Astrocyte (in vitro differentiated cells and primary cell): ENCODE measurements at regions not wholly inside any gene's neighbourhood (a gene's known extent, or its start where the extent isn't known, plus 50 kb on each side); places are given as distances from the start of the nearest gene placed in this dataset.

Source experiments
- DNase-seq: peaks from one replicate; pipeline ENCODE4 v3.0.0-alpha.2; 2010; ENCODE audit warnings: low read depth
- FAIRE-seq: peaks from 2 replicates; lab custom pipeline; 2011; peaks lifted over from hg19 to GRCh38; lab: Jason Lieb, UNC
- H2AFZ ChIP-seq: 2 replicates; pipeline ENCODE4 v1.6.0; 2012; ENCODE audit warnings: low read depth, low read length, inconsistent platforms
- H3K27ac ChIP-seq: 2 replicates; pipeline ENCODE4 v1.5.1; 2011; ENCODE audit warnings: low read depth, low read length, inconsistent platforms
- H3K27me3 ChIP-seq: 2 replicates; pipeline ENCODE4 v1.6.0; 2011; ENCODE audit warnings: low read length, inconsistent platforms; ENCODE audit not compliant: insufficient read depth
- H3K36me3 ChIP-seq: 2 replicates; pipeline ENCODE4 v1.5.1; 2011; ENCODE audit warnings: low read length, inconsistent platforms; ENCODE audit not compliant: insufficient read depth
- H3K4me1 ChIP-seq: 2 replicates; pipeline ENCODE4 v1.5.1; 2011; ENCODE audit warnings: low read length, inconsistent platforms; ENCODE audit not compliant: insufficient read depth
- H3K4me2 ChIP-seq: 2 replicates; pipeline ENCODE4 v1.6.0; 2012; ENCODE audit warnings: low read length, inconsistent platforms
- H3K4me3 ChIP-seq: 2 replicates; pipeline ENCODE4 v1.5.1; 2011; ENCODE audit warnings: low read depth, mild to moderate bottlenecking, low read length, inconsistent platforms; ENCODE audit not compliant: insufficient read depth
- H3K79me2 ChIP-seq: 2 replicates; pipeline ENCODE4 v1.6.0; 2012; ENCODE audit warnings: mild to moderate bottlenecking, low read length, inconsistent platforms; ENCODE audit not compliant: insufficient read depth
- H3K9ac ChIP-seq: 2 replicates; pipeline ENCODE4 v1.6.0; 2012; ENCODE audit warnings: mild to moderate bottlenecking, low read length, inconsistent platforms
- H3K9me3 ChIP-seq: 2 replicates; pipeline ENCODE4 v1.5.1; 2012; ENCODE audit warnings: low read depth, mild to moderate bottlenecking, low read length, inconsistent platforms; ENCODE audit not compliant: insufficient read depth
- H4K20me1 ChIP-seq: 2 replicates; pipeline ENCODE4 v1.6.0; 2012; ENCODE audit warnings: low read length, inconsistent platforms; ENCODE audit not compliant: insufficient read depth
- H3K27ac Mint-ChIP-seq: one replicate; pipeline ENCODE4 v1.8.0; 2021; ENCODE audit warnings: mild to moderate bottlenecking, mixed read lengths; ENCODE audit not compliant: unreplicated experiment
- H3K27me3 Mint-ChIP-seq: one replicate; pipeline ENCODE4 v1.8.0; 2021; ENCODE audit warnings: low read depth, mixed read lengths; ENCODE audit not compliant: unreplicated experiment
- H3K36me3 Mint-ChIP-seq: one replicate; pipeline ENCODE4 v1.8.0; 2021; ENCODE audit warnings: low read depth, mixed read lengths; ENCODE audit not compliant: unreplicated experiment
- H3K4me1 Mint-ChIP-seq: one replicate; pipeline ENCODE4 v1.8.0; 2021; ENCODE audit warnings: low read depth, mixed read lengths; ENCODE audit not compliant: unreplicated experiment
- H3K4me3 Mint-ChIP-seq: one replicate; pipeline ENCODE4 v1.8.0; 2021; ENCODE audit warnings: mild to moderate bottlenecking, moderate library complexity, mixed read lengths; ENCODE audit not compliant: unreplicated experiment
- H3K9me3 Mint-ChIP-seq: one replicate; pipeline ENCODE4 v1.8.0; 2021; ENCODE audit warnings: mild to moderate bottlenecking, mixed read lengths; ENCODE audit not compliant: unreplicated experiment
- CTCF ChIP-seq: IDR thresholded peaks from 2 replicates; pipeline ENCODE4 v1.5.1; 2011; ENCODE audit warnings: low read depth, mild to moderate bottlenecking, inconsistent platforms, low read length, moderate library complexity; ENCODE audit not compliant: insufficient read depth
- EZH2 ChIP-seq: IDR thresholded peaks from 2 replicates; pipeline ENCODE4 v1.6.1; 2012; ENCODE audit warnings: mild to moderate bottlenecking, low read length, inconsistent platforms; ENCODE audit not compliant: insufficient read depth

GRCh38 chr12:98419081-98419794, 96.2 kb upstream of the TMPO start:
- Histone ChIP-seq H3K27me3 (no peaks in the 10 kb centered on the region), H3K36me3 (no peaks in the 10 kb centered on the region), H3K4me1 (peaks cover 19% of the 10 kb centered on the region), H3K4me2 (peak overlapping the region; percentile 81), H2AFZ (no peak overlapping the region), H3K9ac (peak overlapping the region; percentile 29), H4K20me1 (no peaks in the 10 kb centered on the region), H3K79me2 (no peaks in the 10 kb centered on the region), H3K9me3 (no peaks in the 10 kb centered on the region), H3K27ac (peak overlapping the region; percentile 17), H3K4me3 (peak overlapping the region; percentile 35)
- no peak overlapping the region for H3K4me3 Mint-ChIP-seq
- peaks cover 33% of the 10 kb centered on the region for H3K4me1 Mint-ChIP-seq
- H3K9me3 Mint-ChIP-seq, result no peaks in the 10 kb centered on the region
- no peak for TF ChIP-seq EZH2
- no peak for TF ChIP-seq CTCF
- no peaks in the 10 kb centered on the region for H3K36me3 Mint-ChIP-seq
- DNase-seq (no peak), FAIRE-seq (no peak)
- peak overlapping the region; percentile 93 for H3K27ac Mint-ChIP-seq
- no peaks in the 10 kb centered on the region for H3K27me3 Mint-ChIP-seq

- H3K36me3 ChIP-seq, result no peaks in the 10 kb centered on the region
- no peak overlapping the region for H3K4me3 ChIP-seq
- Mint-ChIP-seq H3K27ac (peak overlapping the region; percentile 47), H3K9me3 (no peaks in the 10 kb centered on the region), H3K36me3 (no peaks in the 10 kb centered on the region), H3K4me1 (peaks cover 39% of the 10 kb centered on the region), H3K27me3 (no peaks in the 10 kb centered on the region), H3K4me3 (no peak overlapping the region)
- FAIRE-seq (no peak), DNase-seq (no peak)
- no peak overlapping the region for H2AFZ ChIP-seq
- no peak overlapping the region for H3K27ac ChIP-seq
- H3K4me2 ChIP-seq, result no peak overlapping the region
- no peaks in the 10 kb centered on the region for H3K9me3 ChIP-seq
- peaks cover 24% of the 10 kb centered on the region for H3K4me1 ChIP-seq
- H3K9ac ChIP-seq, result no peak overlapping the region
- H3K27me3 ChIP-seq, result no peaks in the 10 kb centered on the region
- TF ChIP-seq EZH2, result no peak
- no peak for TF ChIP-seq CTCF
- H3K79me2 ChIP-seq, result no peaks in the 10 kb centered on the region
- no peaks in the 10 kb centered on the region for H4K20me1 ChIP-seq
Observed at GRCh38 chr12:98419795-98420404, 95.5 kb upstream of the TMPO start.

- no peak for TF ChIP-seq EZH2
- no peak for TF ChIP-seq CTCF
- FAIRE-seq (no peak), DNase-seq (no peak)
- no peaks in the 10 kb centered on the region for H3K27me3 Mint-ChIP-seq
- H3K9me3 Mint-ChIP-seq, result no peaks in the 10 kb centered on the region
- no peaks in the 10 kb centered on the region for H3K79me2 ChIP-seq
- H2AFZ ChIP-seq, result no peak overlapping the region
- H3K4me3 Mint-ChIP-seq, result no peak overlapping the region
- no peak overlapping the region for H3K9ac ChIP-seq
- H3K4me2 ChIP-seq, result no peak overlapping the region
- no peak overlapping the region for H3K4me3 ChIP-seq
- H3K36me3 Mint-ChIP-seq, result no peaks in the 10 kb centered on the region
- no peaks in the 10 kb centered on the region for H4K20me1 ChIP-seq
- peaks cover 43% of the 10 kb centered on the region for H3K4me1 Mint-ChIP-seq
- H3K27ac Mint-ChIP-seq, result no peak overlapping the region
- H3K9me3 ChIP-seq, result no peaks in the 10 kb centered on the region
- H3K4me1 ChIP-seq, result peaks cover 24% of the 10 kb centered on the region
- no peak overlapping the region for H3K27ac ChIP-seq
- no peaks in the 10 kb centered on the region for H3K36me3 ChIP-seq
- H3K27me3 ChIP-seq, result no peaks in the 10 kb centered on the region
Observed at GRCh38 chr12:98420461-98420860, 94.9 kb upstream of the TMPO start.
